HFFc6 (cell line): ENCODE measurements at regions not wholly inside any gene's neighbourhood (a gene's known extent, or its start where the extent isn't known, plus 50 kb on each side); places are given as distances from the start of the nearest gene placed in this dataset.
"Not testable (repeated sequence)": the region's sequence is repeated elsewhere in the genome, so short reads cannot be mapped to it uniquely, and the experiment has no call there.

Source experiments
- DNase-seq: peaks from one replicate; pipeline ENCODE4 v3.0.0-alpha.2; 2018
- H3K27ac Mint-ChIP-seq: 2 replicates; pipeline ENCODE4 v1.8.0; 2020; ENCODE audit warnings: mild to moderate bottlenecking, mixed read lengths
- H3K27me3 Mint-ChIP-seq: 2 replicates; pipeline ENCODE4 v1.8.0; 2021; ENCODE audit warnings: mild to moderate bottlenecking, moderate library complexity, mixed read lengths; ENCODE audit not compliant: insufficient read depth
- H3K36me3 Mint-ChIP-seq: 2 replicates; pipeline ENCODE4 v1.8.0; 2021; ENCODE audit warnings: low read depth, mixed read lengths
- H3K4me1 Mint-ChIP-seq: 2 replicates; pipeline ENCODE4 v1.8.0; 2020; ENCODE audit warnings: low read depth, mixed read lengths
- H3K4me3 Mint-ChIP-seq: 2 replicates; pipeline ENCODE4 v1.8.0; 2020; ENCODE audit warnings: mild to moderate bottlenecking, moderate library complexity, mixed read lengths
- H3K9me3 Mint-ChIP-seq: 2 replicates; pipeline ENCODE4 v1.8.0; 2020; ENCODE audit warnings: mild to moderate bottlenecking, mixed read lengths
- TF ChIP-seq, protein P1 (sequence below): fragments of 200-600 bp; sonication (generic); IDR thresholded peaks from 2 replicates; pipeline ENCODE4 v1.5.0; 2021; ENCODE audit warnings: antibody characterized with exemption, mild to moderate bottlenecking

DNA sequence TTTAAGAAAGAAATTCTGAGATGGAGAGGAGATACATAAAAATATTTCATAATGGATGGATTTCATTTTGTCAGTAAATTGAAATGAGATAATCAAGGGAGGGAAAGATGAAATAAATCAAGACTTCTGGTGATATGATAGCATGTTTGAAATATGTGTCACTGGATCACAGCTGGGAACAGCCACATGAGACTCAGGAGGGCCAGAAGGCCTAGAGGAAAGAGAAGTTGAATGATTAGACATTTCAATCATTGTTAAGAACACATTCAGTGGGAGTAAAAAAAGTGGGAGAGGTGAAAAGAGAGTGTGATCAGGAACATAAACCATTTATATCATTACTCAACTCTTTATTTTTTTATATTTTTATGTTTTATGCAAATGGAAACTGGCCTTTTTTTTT lies 933.4 kb downstream of the KCNJ2 start:
- DNase-seq: no peak
- Mint-ChIP-seq H3K9me3 (no peaks in the 10 kb centered on the region), H3K36me3 (no peaks in the 10 kb centered on the region), H3K4me1 (no peaks in the 10 kb centered on the region; the same call in 1 of the 2 replicates), H3K4me3 (no peak overlapping the region), H3K27ac (no peak overlapping the region), H3K27me3 (peaks cover 9% of the 10 kb centered on the region)
- TF ChIP-seq, protein P1, sequence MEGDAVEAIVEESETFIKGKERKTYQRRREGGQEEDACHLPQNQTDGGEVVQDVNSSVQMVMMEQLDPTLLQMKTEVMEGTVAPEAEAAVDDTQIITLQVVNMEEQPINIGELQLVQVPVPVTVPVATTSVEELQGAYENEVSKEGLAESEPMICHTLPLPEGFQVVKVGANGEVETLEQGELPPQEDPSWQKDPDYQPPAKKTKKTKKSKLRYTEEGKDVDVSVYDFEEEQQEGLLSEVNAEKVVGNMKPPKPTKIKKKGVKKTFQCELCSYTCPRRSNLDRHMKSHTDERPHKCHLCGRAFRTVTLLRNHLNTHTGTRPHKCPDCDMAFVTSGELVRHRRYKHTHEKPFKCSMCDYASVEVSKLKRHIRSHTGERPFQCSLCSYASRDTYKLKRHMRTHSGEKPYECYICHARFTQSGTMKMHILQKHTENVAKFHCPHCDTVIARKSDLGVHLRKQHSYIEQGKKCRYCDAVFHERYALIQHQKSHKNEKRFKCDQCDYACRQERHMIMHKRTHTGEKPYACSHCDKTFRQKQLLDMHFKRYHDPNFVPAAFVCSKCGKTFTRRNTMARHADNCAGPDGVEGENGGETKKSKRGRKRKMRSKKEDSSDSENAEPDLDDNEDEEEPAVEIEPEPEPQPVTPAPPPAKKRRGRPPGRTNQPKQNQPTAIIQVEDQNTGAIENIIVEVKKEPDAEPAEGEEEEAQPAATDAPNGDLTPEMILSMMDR: no peak

DNA sequence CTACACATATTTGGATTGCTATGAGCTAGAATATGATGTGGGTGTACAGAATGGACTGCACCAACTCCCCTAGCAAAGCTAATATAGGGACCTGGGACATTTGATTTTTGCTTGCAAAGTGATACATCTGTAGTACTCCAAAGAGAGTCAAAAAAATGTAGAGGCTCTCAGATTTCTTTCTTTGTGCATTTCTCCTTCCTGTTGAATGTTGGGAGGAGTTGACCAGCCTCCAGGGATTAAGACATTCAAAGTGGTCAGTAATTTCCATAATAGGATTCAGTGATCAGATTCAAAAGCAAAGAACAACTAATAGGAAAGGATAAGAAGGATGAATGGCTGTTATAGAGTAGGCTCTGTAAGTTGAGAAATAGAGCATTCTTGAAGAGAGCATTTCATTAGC lies 934.9 kb downstream of the KCNJ2 start:
- TF ChIP-seq, protein P1: no peak
- Mint-ChIP-seq H3K4me1 (no peaks in the 10 kb centered on the region; the same call in 1 of the 2 replicates), H3K4me3 (no peak overlapping the region), H3K27me3 (peaks cover 9% of the 10 kb centered on the region), H3K27ac (no peak overlapping the region), H3K36me3 (no peaks in the 10 kb centered on the region), H3K9me3 (no peaks in the 10 kb centered on the region)
- DNase-seq: no peak

DNA sequence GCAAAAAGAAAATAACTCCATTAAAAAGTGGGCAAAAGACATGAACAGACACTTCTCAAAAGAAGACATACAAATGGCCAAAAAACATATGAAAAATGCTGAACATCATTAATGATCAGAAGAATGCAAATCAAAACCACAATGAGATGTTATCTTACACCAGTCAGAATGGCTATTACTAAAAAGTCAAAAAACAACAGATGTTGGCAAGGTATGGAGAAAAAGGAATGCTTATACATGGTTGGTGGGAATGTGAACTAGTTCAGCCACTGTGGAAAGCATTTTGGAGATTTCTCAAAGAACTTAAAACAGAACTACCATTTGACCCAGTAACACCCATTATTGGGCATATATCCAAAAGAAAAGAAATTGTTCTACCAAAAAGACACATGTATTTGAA lies 936.7 kb downstream of the KCNJ2 start:
- DNase-seq, H3K9me3 Mint-ChIP-seq, H3K36me3 Mint-ChIP-seq, H3K4me1 Mint-ChIP-seq, H3K27me3 Mint-ChIP-seq, H3K27ac Mint-ChIP-seq, H3K4me3 Mint-ChIP-seq: not testable (repeated sequence)

DNA sequence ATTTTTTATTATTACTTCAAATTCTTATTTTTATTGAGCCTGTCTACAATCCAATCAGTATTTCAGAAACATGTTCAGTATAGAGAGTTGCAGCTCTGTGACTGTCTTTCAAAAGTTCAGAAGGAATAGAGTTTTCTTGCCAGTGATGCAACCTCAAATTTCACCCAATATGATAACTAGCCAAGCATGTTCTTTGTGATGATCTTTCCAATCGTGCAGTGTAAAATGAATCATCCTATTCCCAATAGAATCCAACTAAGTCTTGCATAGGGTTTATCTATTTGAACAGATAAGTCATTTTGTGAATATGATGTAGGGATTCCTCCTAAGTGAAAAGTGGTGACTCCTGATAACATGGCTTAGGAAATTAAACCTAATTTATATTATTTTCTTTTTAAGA lies 937.8 kb downstream of the KCNJ2 start:
- Mint-ChIP-seq H3K4me3 (no peak overlapping the region), H3K4me1 (no peaks in the 10 kb centered on the region), H3K27ac (no peak overlapping the region), H3K27me3 (peaks cover 4% of the 10 kb centered on the region), H3K9me3 (no peaks in the 10 kb centered on the region), H3K36me3 (no peaks in the 10 kb centered on the region)
- TF ChIP-seq, protein P1: no peak
- DNase-seq: no peak

DNA sequence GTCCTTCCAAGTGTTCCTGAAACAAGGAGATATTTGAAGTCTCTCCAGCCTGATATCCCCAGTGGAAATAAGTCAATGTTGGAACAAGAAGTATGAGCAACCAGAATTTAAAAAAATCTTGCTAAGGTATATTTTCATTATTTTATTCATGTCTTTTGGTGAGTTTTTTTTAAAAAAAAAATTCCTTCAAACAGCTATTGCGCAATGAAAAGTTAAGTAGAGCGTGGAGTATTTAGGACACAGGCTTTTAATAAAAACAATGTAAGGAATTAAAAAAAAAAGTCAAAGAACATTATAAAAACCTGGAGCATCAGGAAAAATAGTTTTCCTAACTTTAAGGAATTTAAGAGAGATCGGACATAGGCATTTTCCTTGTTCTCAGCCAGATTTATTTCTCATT lies 940.4 kb downstream of the KCNJ2 start:
- H3K27me3 Mint-ChIP-seq: peaks cover 1% of the 10 kb centered on the region
- H3K9me3 Mint-ChIP-seq: no peaks in the 10 kb centered on the region
- no peak overlapping the region for H3K27ac Mint-ChIP-seq
- no peak overlapping the region for H3K4me3 Mint-ChIP-seq
- DNase-seq: no peak
- TF ChIP-seq, protein P1: no peak
- H3K36me3 Mint-ChIP-seq: no peaks in the 10 kb centered on the region
- no peaks in the 10 kb centered on the region for H3K4me1 Mint-ChIP-seq

DNA sequence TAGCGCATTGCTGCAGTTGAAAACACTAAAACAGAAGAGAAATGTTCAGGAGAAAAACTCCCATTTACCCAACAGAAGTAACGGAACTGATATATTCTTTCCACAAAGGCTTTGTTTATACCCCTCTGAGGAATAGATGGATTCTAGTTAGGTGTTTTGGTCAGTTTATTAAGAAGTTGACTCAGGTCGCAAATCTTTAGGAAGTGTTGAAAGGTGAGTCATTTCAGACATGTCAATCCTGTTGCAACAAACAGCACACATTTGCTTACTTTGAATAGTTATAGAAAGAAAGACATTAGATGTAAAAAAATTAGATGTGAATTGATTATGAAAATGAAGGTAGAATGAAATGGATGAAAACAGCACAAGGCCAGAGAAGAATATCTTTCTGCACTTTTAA lies 941.0 kb downstream of the KCNJ2 start:
- no peaks in the 10 kb centered on the region for H3K4me1 Mint-ChIP-seq
- H3K9me3 Mint-ChIP-seq: no peaks in the 10 kb centered on the region
- no peaks in the 10 kb centered on the region for H3K36me3 Mint-ChIP-seq
- peaks cover 1% of the 10 kb centered on the region for H3K27me3 Mint-ChIP-seq
- no peak overlapping the region for H3K27ac Mint-ChIP-seq
- no peak for DNase-seq
- TF ChIP-seq, protein P1: no peak
- no peak overlapping the region for H3K4me3 Mint-ChIP-seq
